CD14-positive monocyte (primary cell): ENCODE measurements at regions not wholly inside any gene's neighbourhood (a gene's known extent, or its start where the extent isn't known, plus 50 kb on each side); places are given as distances from the start of the nearest gene placed in this dataset.

Source experiments
- DNase-seq, 3 donors: peaks; one replicate each; pipeline ENCODE4 v3.0.0-alpha.2; 2011 to 2022
- H2AFZ ChIP-seq: 2 replicates; pipeline ENCODE4 v1.6.0; 2012; ENCODE audit warnings: mild to moderate bottlenecking, low read depth, low read length, inconsistent platforms; ENCODE audit not compliant: insufficient read depth, poor library complexity, severe bottlenecking
- H3K27ac ChIP-seq, 2 donors: 1 replicate in 1 of 2; 2 replicates in 1 of 2; pipeline ENCODE4 v1.5.1; 2012 to 2013; ENCODE audit warnings: low read length in 2 of 2, control low read depth in 1 of 2, inconsistent platforms in 1 of 2, low read depth in 1 of 2, mild to moderate bottlenecking in 1 of 2
- H3K27me3 ChIP-seq, 2 donors: one replicate each; pipeline versions ENCODE4 v1.6.0 to v1.6.1; 2011 to 2013; ENCODE audit warnings: low read length in 2 of 2; ENCODE audit not compliant: control insufficient read depth in 2 of 2, insufficient read depth in 2 of 2
- H3K36me3 ChIP-seq, 2 donors: replicated peaks in 1 of 2; 1 replicate in 1 of 2; 2 replicates in 1 of 2; pipeline versions ENCODE4 v1.5.1 to v1.6.1; 2012 to 2013; ENCODE audit warnings: low read length in 2 of 2, control low read depth in 1 of 2, inconsistent platforms in 1 of 2, mild to moderate bottlenecking in 1 of 2; ENCODE audit not compliant: insufficient read depth in 2 of 2, control insufficient read depth in 1 of 2
- H3K4me1 ChIP-seq, 2 donors: 1 replicate in 1 of 2; 2 replicates in 1 of 2; pipeline versions ENCODE4 v1.5.1 to v1.6.1; 2012 to 2013; ENCODE audit warnings: low read length in 2 of 2, control low read depth in 1 of 2, inconsistent platforms in 1 of 2, mild to moderate bottlenecking in 1 of 2, moderate library complexity in 1 of 2; ENCODE audit not compliant: insufficient read depth in 2 of 2, control insufficient read depth in 1 of 2
- H3K4me2 ChIP-seq: replicated peaks from 2 replicates; pipeline ENCODE3; 2012; ENCODE audit warnings: low read length, moderate library complexity, mild to moderate bottlenecking; ENCODE audit not compliant: poor library complexity, severe bottlenecking; ENCODE audit errors: extremely low read depth
- H3K4me3 ChIP-seq, 3 experiments: fragments of 200-600 bp in 1 of 3; sonication (generic) in 1 of 3; replicated peaks in 1 of 3; 1 replicate in 2 of 3; 2 replicates in 1 of 3; pipeline ENCODE4 v1.5.1; 2011 to 2013; ENCODE audit warnings: low read length in 3 of 3, mild to moderate bottlenecking in 3 of 3, control low read depth in 2 of 3, low read depth in 2 of 3, inconsistent platforms in 1 of 3, moderate library complexity in 1 of 3
- H3K79me2 ChIP-seq: 2 replicates; pipeline ENCODE4 v1.6.0; 2012; ENCODE audit warnings: mild to moderate bottlenecking, control low read depth, inconsistent platforms, low read length, moderate library complexity; ENCODE audit not compliant: insufficient read depth
- H3K9ac ChIP-seq: 2 replicates; pipeline ENCODE4 v1.6.0; 2017; ENCODE audit warnings: low read length, mild to moderate bottlenecking; ENCODE audit not compliant: insufficient read depth, poor library complexity, severe bottlenecking
- H3K9me3 ChIP-seq, 2 donors: replicated peaks in 1 of 2; 1 replicate in 1 of 2; 2 replicates in 1 of 2; pipeline versions ENCODE4 v1.5.1 to v1.6.1; 2012 to 2013; ENCODE audit warnings: low read length in 2 of 2, control low read depth in 1 of 2; ENCODE audit not compliant: control insufficient read depth in 1 of 2, insufficient read depth in 1 of 2
- H4K20me1 ChIP-seq: 2 replicates; pipeline ENCODE4 v1.6.0; 2012; ENCODE audit warnings: mild to moderate bottlenecking, low read length, control low read depth, moderate library complexity; ENCODE audit not compliant: insufficient read depth
- H3K27ac Mint-ChIP-seq, 7 donors: one replicate each; pipeline ENCODE4 v1.8.0; 2020; ENCODE audit warnings: mild to moderate bottlenecking in 7 of 7, mixed read lengths in 7 of 7, moderate library complexity in 6 of 7, inconsistent platforms in 2 of 7
- H3K27me3 Mint-ChIP-seq, 3 donors: one replicate each; pipeline ENCODE4 v1.8.0; 2021 to 2022; ENCODE audit warnings: low read depth in 3 of 3, mild to moderate bottlenecking in 3 of 3, mixed read lengths in 3 of 3, moderate library complexity in 3 of 3, inconsistent platforms in 1 of 3
- H3K36me3 Mint-ChIP-seq, 2 donors: one replicate each; pipeline ENCODE4 v1.8.0; 2020; ENCODE audit warnings: mixed read lengths in 2 of 2, inconsistent platforms in 1 of 2, mild to moderate bottlenecking in 1 of 2
- H3K4me1 Mint-ChIP-seq: one replicate; pipeline ENCODE4 v1.8.0; 2020; ENCODE audit warnings: mild to moderate bottlenecking, mixed read lengths
- H3K4me3 Mint-ChIP-seq, 2 donors: one replicate each; pipeline ENCODE4 v1.8.0; 2020; ENCODE audit warnings: mild to moderate bottlenecking in 2 of 2, mixed read lengths in 2 of 2, moderate library complexity in 1 of 2
- H3K9me3 Mint-ChIP-seq, 7 donors: one replicate each; pipeline ENCODE4 v1.8.0; 2020 to 2022; ENCODE audit warnings: mixed read lengths in 7 of 7, mild to moderate bottlenecking in 6 of 7, moderate library complexity in 6 of 7, inconsistent platforms in 2 of 7
- CTCF ChIP-seq: fragments of 200-600 bp; IDR thresholded peaks from one replicate; pipeline ENCODE4 v1.8.0; 2022; ENCODE audit warnings: antibody characterized with exemption, mild to moderate bottlenecking
- WGBS: methylation state at CpG from one replicate; pipeline ENCODE4 v1.1.5; 2013; ENCODE audit warnings: missing lambda C conversion rate; ENCODE audit not compliant: insufficient coverage; 5-methylcytosine and 5-hydroxymethylcytosine counted together
- intact Hi-C, 2 donors: fragments of 100-400 bp; cut with micrococcal nuclease; formaldehyde crosslinking; loops; one replicate each; pipeline versions ENCODE4 v1.15.0 to v1.15.1; 2023

- peaks cover 0 to 13% (median 4%) of the 10 kb centered on the region in 7 donors for H3K9me3 Mint-ChIP-seq
- Histone ChIP-seq H3K4me3 (no peak overlapping the region), H3K4me1 (no peaks in the 10 kb centered on the region), H3K27ac (no peak overlapping the region), H2AFZ (no peak overlapping the region), H4K20me1 (no peaks in the 10 kb centered on the region), H3K79me2 (no peaks in the 10 kb centered on the region), H3K9ac (no peak overlapping the region), H3K36me3 (no peaks in the 10 kb centered on the region), H3K27me3 (no peaks in the 10 kb centered on the region), H3K9me3 (peaks cover 0 to 6% of the 10 kb centered on the region in 2 donors), H3K4me2 (no peak overlapping the region)
- H3K27me3 Mint-ChIP-seq = peaks cover 1 to 2% (median 2%) of the 10 kb centered on the region in 3 donors
- intact Hi-C loops = no loop called here
- H3K27ac Mint-ChIP-seq = no peak overlapping the region
- TF ChIP-seq CTCF = no peak
- WGBS = no CpG with 5 or more reads among the region's 2 CpGs
- no peak overlapping the region for H3K4me3 Mint-ChIP-seq
- no peaks in the 10 kb centered on the region for H3K36me3 Mint-ChIP-seq
- no peak for DNase-seq
- H3K4me1 Mint-ChIP-seq = peaks cover 4% of the 10 kb centered on the region
Observed at GRCh38 chr6:15032015-15032414, 213.9 kb upstream of the JARID2 start.

GRCh38 chr6:15033850-15034203, 212.0 kb upstream of the JARID2 start:
- peaks cover 0 to 6% of the 10 kb centered on the region in 2 donors for H3K9me3 ChIP-seq
- H3K9me3 Mint-ChIP-seq = peaks cover 0 to 10% (median 4%) of the 10 kb centered on the region in 7 donors
- intact Hi-C loops = no loop called here
- no peak overlapping the region for H3K9ac ChIP-seq
- H3K27me3 ChIP-seq = no peaks in the 10 kb centered on the region
- no peaks in the 10 kb centered on the region for H3K36me3 ChIP-seq
- H3K79me2 ChIP-seq = no peaks in the 10 kb centered on the region
- 100% methylated on average over 2 of the region's 10 CpGs for WGBS
- peaks cover 5% of the 10 kb centered on the region in 2 donors for H3K4me1 ChIP-seq
- no peak overlapping the region for H3K27ac Mint-ChIP-seq
- H4K20me1 ChIP-seq = no peaks in the 10 kb centered on the region
- H3K36me3 Mint-ChIP-seq = no peaks in the 10 kb centered on the region
- H3K4me3 ChIP-seq = no peak overlapping the region
- H3K4me2 ChIP-seq = no peak overlapping the region
- H3K4me3 Mint-ChIP-seq = no peak overlapping the region
- no peak overlapping the region for H3K27ac ChIP-seq
- no peak overlapping the region for H2AFZ ChIP-seq
- peaks cover 12% of the 10 kb centered on the region for H3K4me1 Mint-ChIP-seq
- DNase-seq = no peak
- no peak for TF ChIP-seq CTCF
- H3K27me3 Mint-ChIP-seq = peaks cover 0 to 2% (median 1%) of the 10 kb centered on the region in 3 donors
